ENCODE measurements at regions not wholly inside any gene's neighbourhood (a gene's known extent, or its start where the extent isn't known, plus 50 kb on each side); places are given as distances from the start of the nearest gene placed in this dataset.

- CTCF ChIA-PET = no interaction called here
- Histone ChIP-seq H3K9me3 (replicated peaks; ENCODE audit: control insufficient read depth, insufficient read depth, low read length) (peaks cover 2% of the 10 kb centered on the region), H3K36me3 (ENCODE audit: control insufficient read depth in 2 of 2, extremely low read depth in 1 of 2, insufficient read depth in 2 of 2, low read length in 2 of 2) (no peaks in the 10 kb centered on the region), H4K20me1 (replicated peaks; ENCODE audit: control insufficient read depth, extremely low read depth, insufficient read depth, low read length) (no peaks in the 10 kb centered on the region), H3K4me2 (ENCODE audit: insufficient read depth, low read length) (no peak overlapping the region), H3K79me2 (ENCODE audit: control insufficient read depth, insufficient read depth, low read length) (no peaks in the 10 kb centered on the region), H3K27ac (ENCODE audit: insufficient read depth, low read depth, low read length) (no peak overlapping the region), H3K4me3 (replicated peaks in 1 of 3; ENCODE audit: insufficient read depth in 1 of 3, low read depth in 1 of 3, low read length in 3 of 3) (no peak overlapping the region), H3K9ac (replicated peaks; ENCODE audit: extremely low read depth, insufficient read depth, low read length) (no peak overlapping the region), H3K9me1 (replicated peaks; ENCODE audit: control insufficient read depth, extremely low read depth, insufficient read depth, low read length) (no peaks in the 10 kb centered on the region), H2AFZ (ENCODE audit: low read depth, low read length) (no peak overlapping the region), H3K27me3 (ENCODE audit: control insufficient read depth in 2 of 2, insufficient read depth in 2 of 2, low read length in 2 of 2) (no peaks in the 10 kb centered on the region), H3K4me1 (ENCODE audit: control insufficient read depth, extremely low read depth, insufficient read depth, low read length) (no peaks in the 10 kb centered on the region)
- POLR2A ChIA-PET = no interaction called here
- intact Hi-C loops (cut with micrococcal nuclease) = no loop called here
- TF ChIP-seq JUN (IDR thresholded peaks at IDR 0.05; ENCODE audit: borderline replicate concordance, insufficient read depth, insufficient read length, low read depth) (no peak), EZH2 (IDR thresholded peaks at IDR 0.05; ENCODE audit: borderline replicate concordance, low read depth, low read length, severe bottlenecking) (no peak), FOS (IDR thresholded peaks at IDR 0.05; ENCODE audit: borderline replicate concordance, insufficient read depth, low read length) (no peak)
- TF ChIP-seq, protein P1, sequence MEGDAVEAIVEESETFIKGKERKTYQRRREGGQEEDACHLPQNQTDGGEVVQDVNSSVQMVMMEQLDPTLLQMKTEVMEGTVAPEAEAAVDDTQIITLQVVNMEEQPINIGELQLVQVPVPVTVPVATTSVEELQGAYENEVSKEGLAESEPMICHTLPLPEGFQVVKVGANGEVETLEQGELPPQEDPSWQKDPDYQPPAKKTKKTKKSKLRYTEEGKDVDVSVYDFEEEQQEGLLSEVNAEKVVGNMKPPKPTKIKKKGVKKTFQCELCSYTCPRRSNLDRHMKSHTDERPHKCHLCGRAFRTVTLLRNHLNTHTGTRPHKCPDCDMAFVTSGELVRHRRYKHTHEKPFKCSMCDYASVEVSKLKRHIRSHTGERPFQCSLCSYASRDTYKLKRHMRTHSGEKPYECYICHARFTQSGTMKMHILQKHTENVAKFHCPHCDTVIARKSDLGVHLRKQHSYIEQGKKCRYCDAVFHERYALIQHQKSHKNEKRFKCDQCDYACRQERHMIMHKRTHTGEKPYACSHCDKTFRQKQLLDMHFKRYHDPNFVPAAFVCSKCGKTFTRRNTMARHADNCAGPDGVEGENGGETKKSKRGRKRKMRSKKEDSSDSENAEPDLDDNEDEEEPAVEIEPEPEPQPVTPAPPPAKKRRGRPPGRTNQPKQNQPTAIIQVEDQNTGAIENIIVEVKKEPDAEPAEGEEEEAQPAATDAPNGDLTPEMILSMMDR (IDR thresholded peaks at IDR 0.05; ENCODE audit: extremely low read depth in 1 of 2, insufficient read depth in 1 of 2, low read depth in 1 of 2, low read length in 2 of 2) = no peak
- no peak for FAIRE-seq
- no peak for DNase-seq (ENCODE audit: low read depth, low spot score)
- dilution Hi-C loops (cut with MboI; ENCODE audit: extremely low pct_ligation_motif_present, low sequenced_read_pairs) = no loop called here
- no TSS peak for BruUV-seq (replicated peaks)
Measured at GRCh38 chr16:7021653-7022275, 310.9 kb upstream of the RBFOX1 start.

- peaks cover 4% of the 10 kb centered on the region for H3K9me3 ChIP-seq (replicated peaks; ENCODE audit: control insufficient read depth, insufficient read depth, low read length)
- dilution Hi-C loops (cut with MboI; ENCODE audit: extremely low pct_ligation_motif_present, low sequenced_read_pairs) = no loop called here
- no peaks in the 10 kb centered on the region for H3K4me1 ChIP-seq (ENCODE audit: control insufficient read depth, extremely low read depth, insufficient read depth, low read length)
- BruUV-seq (replicated peaks) = no TSS peak
- H3K4me2 ChIP-seq (ENCODE audit: insufficient read depth, low read length) = no peak overlapping the region
- H3K27ac ChIP-seq (ENCODE audit: insufficient read depth, low read depth, low read length) = no peak overlapping the region
- POLR2A ChIA-PET = no interaction called here
- no peaks in the 10 kb centered on the region for H3K79me2 ChIP-seq (ENCODE audit: control insufficient read depth, insufficient read depth, low read length)
- no peak for FAIRE-seq
- no peaks in the 10 kb centered on the region for H3K36me3 ChIP-seq (ENCODE audit: control insufficient read depth in 2 of 2, extremely low read depth in 1 of 2, insufficient read depth in 2 of 2, low read length in 2 of 2)
- CTCF ChIA-PET = no interaction called here
- no peak for DNase-seq (ENCODE audit: low read depth, low spot score)
- H3K27me3 ChIP-seq (ENCODE audit: control insufficient read depth in 2 of 2, insufficient read depth in 2 of 2, low read length in 2 of 2) = no peaks in the 10 kb centered on the region
- no peak overlapping the region for H3K9ac ChIP-seq (replicated peaks; ENCODE audit: extremely low read depth, insufficient read depth, low read length)
- TF ChIP-seq, protein P1 (IDR thresholded peaks at IDR 0.05; ENCODE audit: extremely low read depth in 1 of 2, insufficient read depth in 1 of 2, low read depth in 1 of 2, low read length in 2 of 2) = no peak
- TF ChIP-seq MYC (IDR thresholded peaks at IDR 0.05; ENCODE audit: low read depth, low read length) = no peak
- TF ChIP-seq GATA2 (IDR thresholded peaks at IDR 0.05; ENCODE audit: insufficient read depth, insufficient read length, low read depth, low read length) = no peak
- no peak for TF ChIP-seq POLR2A (IDR thresholded peaks at IDR 0.05; ENCODE audit: low read depth, low read length)
- TF ChIP-seq POLR2AphosphoS5 (IDR thresholded peaks at IDR 0.05; ENCODE audit: insufficient read depth, low read depth, low read length) = no peak
- TF ChIP-seq FOS (IDR thresholded peaks at IDR 0.05; ENCODE audit: borderline replicate concordance, insufficient read depth, low read length) = no peak
- TF ChIP-seq, protein P2, sequence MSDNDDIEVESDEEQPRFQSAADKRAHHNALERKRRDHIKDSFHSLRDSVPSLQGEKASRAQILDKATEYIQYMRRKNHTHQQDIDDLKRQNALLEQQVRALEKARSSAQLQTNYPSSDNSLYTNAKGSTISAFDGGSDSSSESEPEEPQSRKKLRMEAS (IDR thresholded peaks at IDR 0.05; ENCODE audit: insufficient read depth, insufficient read length) = no peak
- no peaks in the 10 kb centered on the region for H3K9me1 ChIP-seq (replicated peaks; ENCODE audit: control insufficient read depth, extremely low read depth, insufficient read depth, low read length)
- no peaks in the 10 kb centered on the region for H4K20me1 ChIP-seq (replicated peaks; ENCODE audit: control insufficient read depth, extremely low read depth, insufficient read depth, low read length)
- no peak overlapping the region for H2AFZ ChIP-seq (ENCODE audit: low read depth, low read length)
- intact Hi-C loops (cut with micrococcal nuclease) = no loop called here
- no peak overlapping the region for H3K4me3 ChIP-seq (replicated peaks in 1 of 3; ENCODE audit: insufficient read depth in 1 of 3, low read depth in 1 of 3, low read length in 3 of 3)
Measured at GRCh38 chr16:7017006-7017662, 315.5 kb upstream of the RBFOX1 start.
